NCI-H748 treated with DMSO at 0.1 percent for 48 hours (cell line): ENCODE measurements at regions not wholly inside any gene's neighbourhood (a gene's known extent, or its start where the extent isn't known, plus 50 kb on each side); places are given as distances from the start of the nearest gene placed in this dataset.
"Not testable (repeated sequence)": the region's sequence is repeated elsewhere in the genome, so short reads cannot be mapped to it uniquely, and the experiment has no call there.

Experiments
- DNase-seq: peaks from one replicate; lab custom pipeline; 2025; lab: John Stamatoyannopoulos, UW

DNA sequence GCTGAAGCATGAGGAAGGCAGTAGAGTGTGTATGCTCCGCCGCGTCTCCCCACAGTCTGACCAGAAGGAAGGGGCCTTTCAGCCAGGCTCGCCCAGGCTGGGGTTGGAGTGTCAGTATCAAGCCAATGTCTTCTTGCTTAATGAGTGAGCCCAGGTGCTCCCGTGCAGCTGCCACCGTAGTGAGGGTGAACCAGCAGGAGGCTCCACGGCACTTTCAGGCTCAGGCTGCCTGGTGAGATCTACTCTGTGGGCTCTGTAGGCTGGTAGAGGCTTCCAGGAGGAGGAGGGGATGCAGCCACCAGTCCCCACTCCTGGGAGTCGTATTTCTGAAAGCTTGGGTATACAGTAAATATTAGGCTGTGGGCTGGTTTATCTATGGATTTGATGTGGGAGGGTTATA, 98.1 kb upstream of the ADCY2 start:
- DNase-seq: not testable (repeated sequence)

DNA sequence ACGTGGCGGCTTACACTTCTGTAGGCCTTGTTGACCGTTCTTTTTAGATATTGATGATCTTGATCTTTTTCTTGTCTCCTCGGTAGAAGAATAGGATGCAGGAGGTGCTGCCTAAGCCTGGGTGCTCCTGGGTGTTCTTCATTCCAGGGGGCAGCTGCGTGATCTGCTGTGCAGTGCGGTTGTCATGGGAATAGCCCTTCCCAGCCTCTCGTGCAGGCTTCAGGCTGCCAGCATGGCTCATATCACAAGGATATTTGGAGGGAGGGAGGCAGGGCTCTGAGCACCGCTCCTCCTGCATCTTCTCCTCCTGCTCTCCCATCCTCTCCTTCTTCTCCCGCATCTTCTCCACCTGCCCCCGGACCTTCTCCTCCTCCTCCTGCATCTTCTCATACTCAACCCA, 96.2 kb upstream of the ADCY2 start:
- not testable (repeated sequence) for DNase-seq

DNA sequence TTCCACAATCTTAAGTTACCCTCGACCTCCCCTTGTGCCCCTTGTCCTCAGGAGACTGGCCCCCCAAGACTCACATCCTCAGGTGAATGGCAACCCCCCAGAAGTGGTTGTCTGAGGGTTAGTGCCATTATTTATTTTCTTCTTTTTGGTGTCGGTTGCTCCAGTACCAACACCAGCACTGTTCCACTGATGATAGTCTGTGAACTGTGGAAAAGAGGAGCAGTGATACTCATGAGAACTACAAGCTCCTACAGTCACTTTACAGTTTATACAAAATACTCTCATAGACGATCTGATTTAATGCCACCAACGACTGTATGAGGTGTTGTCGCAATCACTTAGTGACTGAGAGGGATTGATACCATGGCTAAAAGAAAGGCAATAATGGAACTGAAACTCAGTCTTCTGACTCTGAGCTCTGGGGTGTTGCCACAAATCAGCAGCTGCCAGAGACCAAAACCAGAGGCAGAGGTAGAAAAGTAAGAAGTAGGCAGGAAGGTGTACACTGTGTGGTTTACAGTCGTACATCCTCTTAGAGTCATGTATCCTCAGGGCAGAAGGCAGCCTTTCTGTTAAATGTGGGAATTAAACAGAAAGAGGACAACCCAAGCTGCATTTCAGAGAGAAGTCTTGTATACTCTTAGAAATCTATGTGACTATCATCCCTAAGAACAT, 90.8 kb upstream of the ADCY2 start:
- DNase-seq: not testable (repeated sequence)

DNA sequence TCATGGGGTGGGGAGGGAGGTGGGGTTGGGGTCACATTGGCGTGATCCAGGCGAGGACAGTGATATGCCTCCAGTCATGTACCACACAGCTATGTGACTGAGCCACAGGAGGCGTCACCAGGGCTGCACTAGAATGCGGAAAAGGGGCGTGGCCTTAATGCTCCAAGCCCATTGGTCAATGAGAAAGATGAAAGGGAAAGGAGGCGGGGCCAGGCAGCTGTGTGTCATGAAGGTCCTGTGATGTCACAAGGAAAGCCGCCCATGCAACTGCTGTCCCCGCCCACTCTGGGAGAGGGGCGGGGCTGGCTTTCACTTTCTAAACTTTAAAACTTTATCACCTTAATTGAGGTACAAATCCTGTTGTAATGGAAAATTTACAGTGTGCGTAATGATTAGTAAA, 89.4 kb upstream of the ADCY2 start:
- DNase-seq: not testable (repeated sequence)

DNA sequence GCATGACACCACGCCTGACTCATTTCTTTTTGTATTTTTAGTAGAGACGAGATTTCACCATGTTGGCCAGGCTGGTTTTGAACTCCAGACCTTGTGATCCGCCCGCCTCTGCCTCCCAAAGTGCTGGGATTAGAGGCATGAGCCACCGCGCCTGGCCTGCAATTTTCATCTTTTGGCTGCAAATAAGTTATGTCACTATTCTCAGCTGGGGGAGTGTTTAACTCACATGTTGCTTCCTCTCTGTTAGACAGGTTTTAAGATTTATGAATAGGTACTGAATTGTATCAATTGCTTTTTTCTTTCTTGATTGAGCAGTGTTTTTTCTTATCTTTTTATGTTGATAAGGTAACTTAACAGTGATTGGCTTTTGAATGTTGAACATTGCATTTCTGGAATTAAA, 88.2 kb upstream of the ADCY2 start:
- not testable (repeated sequence) for DNase-seq

DNA sequence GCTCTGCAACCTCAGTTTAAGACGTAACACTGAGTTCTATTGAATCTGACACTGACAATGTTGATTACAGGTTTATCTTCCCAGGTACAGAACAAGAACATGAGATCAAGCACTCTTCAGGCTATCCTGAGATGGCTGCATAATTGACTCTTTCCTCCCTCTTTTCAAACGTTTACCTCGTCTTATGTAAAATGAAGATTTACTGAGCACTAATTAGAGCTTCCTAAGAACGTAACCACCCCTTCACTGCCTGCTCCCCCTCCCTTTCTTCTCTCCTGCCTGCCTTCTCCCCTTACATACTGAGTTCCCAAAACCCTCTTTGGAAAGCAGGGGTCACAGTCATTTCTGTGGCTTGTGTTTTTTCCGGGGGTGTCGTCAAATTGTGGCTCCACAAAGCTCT, 86.2 kb upstream of the ADCY2 start:
- DNase-seq: not testable (repeated sequence)

DNA sequence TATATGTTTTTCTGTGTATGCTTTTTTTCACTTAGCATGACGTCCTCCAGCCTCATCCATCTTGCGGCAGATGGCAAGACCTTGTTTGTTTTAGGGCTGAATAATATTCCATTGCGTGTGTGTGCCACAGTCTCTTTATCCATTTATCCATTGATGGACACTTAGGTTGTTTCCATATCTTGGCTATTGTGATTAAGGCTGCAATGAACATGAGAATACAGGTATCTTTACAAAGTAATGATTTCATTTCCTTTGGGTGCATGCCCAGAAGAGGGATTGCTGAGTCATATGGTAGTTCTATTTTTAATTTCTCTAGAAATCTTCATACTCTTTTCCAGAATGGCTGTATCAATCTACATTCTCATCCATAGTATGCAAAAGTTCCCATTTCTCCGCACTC, 85.3 kb upstream of the ADCY2 start:
- not testable (repeated sequence) for DNase-seq

DNA sequence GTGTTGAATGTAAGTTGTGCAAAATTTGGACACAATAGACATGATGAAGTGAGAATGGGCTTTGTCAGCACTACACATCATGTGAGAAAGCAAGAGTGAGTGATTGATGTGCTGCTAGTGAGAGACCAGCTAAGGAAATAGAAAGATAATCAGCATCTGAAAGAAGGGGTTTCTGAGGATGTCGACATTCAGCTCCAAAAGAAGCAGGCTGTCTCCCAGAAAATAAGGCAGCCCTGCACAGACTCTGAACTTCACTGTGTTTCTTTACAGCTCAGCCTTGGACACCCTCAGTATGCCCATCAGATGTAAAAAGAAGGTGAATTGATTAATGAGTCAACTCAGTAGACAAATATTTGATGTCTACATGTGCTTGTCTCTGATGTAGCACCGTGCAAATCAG, 80.8 kb upstream of the ADCY2 start:
- no peak for DNase-seq

DNA sequence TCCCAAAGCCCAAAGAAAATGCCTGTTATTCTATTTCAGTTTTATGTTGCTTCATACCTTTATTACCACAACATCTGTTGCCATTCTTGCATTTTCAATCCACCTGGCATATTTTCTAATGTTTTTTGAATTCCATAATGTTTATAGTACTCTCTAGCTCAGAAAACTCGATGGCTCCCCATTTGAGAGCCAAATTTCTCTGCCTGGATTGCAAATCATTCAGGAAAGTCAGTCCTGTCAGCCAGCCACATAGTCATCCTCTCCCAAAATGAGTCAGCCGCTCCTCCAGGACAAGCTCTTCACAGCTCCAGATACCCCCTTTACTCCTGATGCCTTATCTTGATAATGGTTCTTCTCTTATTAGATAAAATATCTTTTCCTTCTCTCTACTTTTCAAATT, 78.2 kb upstream of the ADCY2 start:
- DNase-seq: no peak

DNA sequence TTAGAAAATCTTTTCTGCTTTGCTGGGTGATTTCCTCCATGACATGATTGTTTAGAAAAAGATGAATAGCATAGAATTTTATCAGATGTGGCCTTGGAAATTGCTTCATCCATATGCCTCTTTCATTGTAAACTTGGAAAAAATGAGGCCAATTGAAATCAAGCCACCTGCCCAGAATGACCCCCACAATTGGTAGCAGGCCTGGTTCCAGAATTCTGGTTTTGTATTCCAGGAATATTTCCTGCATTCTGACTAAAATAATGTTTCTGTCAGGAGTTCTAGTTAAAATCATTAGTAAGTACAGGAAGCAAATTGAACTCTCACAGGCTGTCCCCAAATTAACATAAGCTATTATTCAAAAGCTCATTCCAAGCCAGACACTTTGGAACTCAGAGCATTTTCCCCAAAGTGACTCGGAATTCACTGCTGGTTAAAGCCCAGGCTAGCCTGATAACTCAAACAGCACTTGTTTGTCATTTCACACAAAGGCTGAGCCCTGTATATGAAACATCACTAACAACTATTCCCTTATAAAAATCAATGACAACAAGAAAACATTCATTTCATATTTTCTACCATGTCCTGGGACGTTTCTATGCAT, 75.1 kb upstream of the ADCY2 start:
- no peak for DNase-seq

DNA sequence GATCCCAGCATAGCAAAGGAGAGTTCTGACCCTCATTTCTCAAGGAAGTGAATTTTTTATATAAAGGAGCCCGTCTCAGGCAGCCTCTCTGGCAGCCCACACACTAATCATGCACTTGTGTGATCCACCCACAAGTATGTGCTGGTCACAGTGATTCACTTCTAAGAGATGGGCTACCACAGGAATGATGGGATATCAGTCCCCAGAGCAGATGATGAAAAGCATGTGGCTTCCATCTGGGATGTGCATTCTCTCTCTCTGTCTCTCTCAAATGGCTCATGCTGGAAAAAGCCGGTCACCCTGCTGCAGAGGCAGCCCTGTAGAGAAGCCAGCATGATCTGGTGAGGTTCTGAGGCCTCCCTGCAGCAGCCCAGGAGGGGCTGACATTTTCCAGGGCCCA, 74.2 kb upstream of the ADCY2 start:
- DNase-seq: no peak

DNA sequence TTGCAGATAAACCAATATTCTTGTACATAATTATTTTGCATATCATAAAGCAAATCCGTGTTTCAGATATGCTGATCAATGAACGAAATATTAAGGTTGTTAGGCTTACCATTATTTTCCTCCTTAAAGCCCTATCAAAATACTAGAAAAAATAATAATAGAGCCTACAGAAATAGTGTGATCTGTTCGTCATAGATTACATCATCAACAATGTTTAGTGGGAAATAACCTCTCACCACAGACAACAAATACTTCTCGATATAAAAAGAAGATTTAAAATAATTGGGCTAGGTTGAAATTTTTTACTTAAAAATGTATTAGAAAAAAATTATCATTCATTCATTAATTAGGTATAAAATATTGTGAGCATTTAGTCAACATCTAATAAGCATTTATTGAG, 71.0 kb upstream of the ADCY2 start:
- no peak for DNase-seq

DNA sequence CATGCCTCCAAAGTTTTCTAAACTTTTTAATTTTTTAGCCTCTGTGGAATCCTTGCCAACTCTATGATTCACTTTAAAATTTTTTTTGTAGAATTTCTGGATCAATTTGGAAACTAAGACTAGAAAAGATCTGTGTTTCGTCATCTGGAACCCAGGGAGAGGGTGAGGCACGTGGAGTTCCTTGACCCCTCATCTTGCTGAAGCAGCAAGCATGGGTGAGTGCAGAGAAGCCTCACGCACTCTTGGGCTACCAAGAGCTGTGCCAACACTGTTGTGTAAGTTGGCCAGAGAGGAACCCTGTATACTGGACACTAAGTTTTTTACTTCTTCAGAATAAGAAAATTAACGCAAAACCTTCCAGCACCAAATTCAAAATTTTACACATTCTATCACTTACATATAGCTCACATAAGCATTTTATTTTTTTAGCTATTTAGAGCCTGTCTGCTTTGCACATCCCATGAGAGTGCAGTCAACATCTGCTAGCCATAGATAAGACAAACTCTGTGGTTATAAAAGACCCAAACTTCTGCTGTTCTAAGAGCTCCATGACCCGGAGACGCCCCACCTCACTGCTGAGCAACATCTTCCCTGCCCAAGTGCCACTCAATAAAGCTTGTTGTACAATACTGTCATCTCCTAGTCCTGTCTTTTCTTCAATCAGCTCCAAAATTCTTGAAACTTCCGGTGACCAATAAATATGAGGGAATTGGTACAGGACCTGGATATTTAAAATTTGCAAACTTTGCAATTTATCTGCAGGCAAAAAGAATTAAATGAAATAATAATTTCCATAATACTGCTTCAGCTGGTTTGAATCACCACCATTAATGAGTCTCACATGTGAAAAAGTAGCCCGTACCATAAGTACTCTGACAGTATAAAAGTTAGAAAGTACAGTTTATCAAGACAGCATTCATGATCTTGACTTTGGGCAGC, 69.7 kb upstream of the ADCY2 start:
- DNase-seq: no peak

DNA sequence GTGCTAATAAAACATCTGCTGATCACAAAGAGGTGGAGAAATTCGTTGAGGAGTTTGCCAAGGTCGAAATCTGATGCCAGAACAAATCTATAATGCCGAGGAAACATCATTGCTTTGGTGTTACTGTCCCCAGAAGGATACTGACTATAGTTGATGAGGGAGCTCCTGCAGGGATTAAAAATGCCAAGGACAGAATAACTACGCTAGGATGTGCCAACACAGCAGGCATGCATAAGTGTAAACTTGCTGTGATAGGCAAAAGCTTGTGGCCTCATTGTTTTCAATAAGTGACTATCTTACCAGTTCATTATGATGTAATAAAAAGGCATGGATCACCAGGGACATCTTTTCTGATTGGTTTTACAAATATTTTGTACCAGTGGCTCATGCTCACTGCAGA, 66.8 kb upstream of the ADCY2 start:
- no peak for DNase-seq

DNA sequence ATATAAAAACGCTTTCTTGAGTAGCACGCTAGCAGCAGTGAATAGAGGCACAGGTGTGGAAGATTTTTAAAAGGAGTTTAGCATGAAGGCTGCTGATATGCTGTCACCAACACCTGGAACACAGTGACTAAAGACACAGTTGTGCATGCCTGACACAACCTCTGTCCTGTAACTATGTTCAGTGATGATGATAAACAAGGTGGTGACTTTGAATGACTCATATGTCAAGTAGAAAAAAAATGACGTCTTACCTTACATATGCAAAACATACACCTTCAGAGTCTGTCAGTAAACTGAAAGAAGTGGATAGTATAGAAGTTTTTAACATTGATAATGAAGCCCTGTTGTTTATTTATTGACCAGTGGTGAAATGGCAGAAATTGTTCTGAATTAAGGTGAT, 66.2 kb upstream of the ADCY2 start:
- DNase-seq: no peak

DNA sequence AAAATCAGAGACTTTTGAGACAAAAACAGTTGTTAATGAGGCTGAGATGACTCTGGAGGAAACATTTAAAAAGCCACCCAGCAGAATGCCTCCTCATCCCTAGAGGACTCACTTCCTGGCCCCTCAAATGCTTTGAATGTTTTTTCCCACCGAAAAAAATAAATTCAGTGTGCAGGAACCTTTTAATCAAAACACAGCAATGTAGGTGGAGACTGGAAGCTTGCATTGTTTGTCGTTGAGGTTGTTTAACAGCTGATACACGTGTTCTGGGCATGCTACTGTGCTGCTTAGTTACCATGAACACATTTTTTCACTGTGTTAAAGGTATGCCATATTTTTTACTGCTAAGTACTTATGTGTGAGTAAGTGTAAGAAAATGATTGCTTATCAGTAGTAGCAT, 65.7 kb upstream of the ADCY2 start:
- no peak for DNase-seq

DNA sequence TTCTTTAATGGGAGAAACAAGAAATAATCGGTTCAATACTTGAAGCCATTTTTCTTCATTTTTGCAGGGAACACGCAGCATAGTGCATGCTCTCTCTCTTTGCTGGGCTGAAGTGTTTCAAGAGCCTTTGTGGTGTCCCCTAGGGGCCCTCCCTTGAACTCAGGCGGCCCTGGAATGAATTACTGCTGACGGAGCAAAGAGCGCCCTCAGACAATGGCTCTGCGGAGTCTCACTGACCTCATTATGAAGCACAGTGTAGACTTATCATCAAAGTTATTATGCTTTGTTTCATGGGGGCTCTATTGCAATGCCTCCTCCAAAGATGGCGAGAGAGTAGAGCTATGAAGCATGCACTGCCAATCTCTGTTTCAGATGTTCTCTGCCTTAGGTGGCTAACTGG, 64.8 kb upstream of the ADCY2 start:
- no peak for DNase-seq
